ENCODE measurements at regions not wholly inside any gene's neighbourhood (a gene's known extent, or its start where the extent isn't known, plus 50 kb on each side); places are given as distances from the start of the nearest gene placed in this dataset.

- TF ChIP-seq IRF3 (IDR thresholded peaks at IDR 0.05) (no peak), SMAD5 (IDR thresholded peaks at IDR 0.05; ENCODE audit: low read depth) (no peak), ZNF24 (IDR thresholded peaks at IDR 0.05) (no peak), E2F4 (IDR thresholded peaks at IDR 0.05; ENCODE audit: low read depth, low read length) (no peak), USF1 (IDR thresholded peaks at IDR 0.05; ENCODE audit: borderline replicate concordance, extremely low read length, insufficient read depth, low read depth, low read length) (no peak), SMARCA5 (IDR thresholded peaks at IDR 0.05) (no peak), MYB (IDR thresholded peaks at IDR 0.05; ENCODE audit: borderline replicate concordance, low read depth, low read length) (no peak), RAD21 (IDR thresholded peaks at IDR 0.05; ENCODE audit: insufficient read depth, low read depth, low read length) (no peak), SUZ12 (IDR thresholded peaks at IDR 0.05; ENCODE audit: unreplicated experiment) (no peak), ATF7 (IDR thresholded peaks at IDR 0.05; ENCODE audit: low read depth) (peak; percentile 69), SRF (IDR thresholded peaks at IDR 0.05; ENCODE audit: low read depth in 2 of 2, low read length in 2 of 2) (no peak), BMI1 (IDR thresholded peaks at IDR 0.05; ENCODE audit: borderline replicate concordance) (peak; percentile 54; the same call in 1 of the 2 replicates), ZBED1 (IDR thresholded peaks at IDR 0.05; ENCODE audit: borderline replicate concordance) (peak; percentile 30; the same call in 1 of the 2 replicates), NFYB (IDR thresholded peaks at IDR 0.05; ENCODE audit: insufficient read depth, low read depth, low read length) (no peak), EP300 (IDR thresholded peaks at IDR 0.05; ENCODE audit: borderline replicate concordance in 1 of 2, control insufficient read depth in 1 of 2, low read depth in 2 of 2, low read length in 2 of 2) (peak; percentile 70 to 90), CHD4 (IDR thresholded peaks at IDR 0.05) (no peak), CREM (IDR thresholded peaks at IDR 0.05; ENCODE audit: low read depth) (peak; percentile 55; the same call in 1 of the 2 replicates), JUND (IDR thresholded peaks at IDR 0.05; ENCODE audit: low read depth, low read length) (peak; percentile 59; the same call in 1 of the 2 replicates), HSF1 (IDR thresholded peaks at IDR 0.05; ENCODE audit: low read depth, low read length) (no peak), IKZF1 (conservative IDR thresholded peaks at IDR 0.05) (peak; percentile 73; the same call in 1 of the 2 replicates), SPI1 (IDR thresholded peaks at IDR 0.05; ENCODE audit: borderline replicate concordance, insufficient read depth, low read depth, low read length) (peak; percentile 38; the same call in 1 of the 2 replicates), CBX5 (IDR thresholded peaks at IDR 0.05; ENCODE audit: low read depth) (0 out of 2 replicates have a peak, but pooled peaks have one; percentile 74), DPF2 (IDR thresholded peaks at IDR 0.05) (peak; percentile 39; the same call in 1 of the 2 replicates), SP1 (IDR thresholded peaks at IDR 0.05; ENCODE audit: low read depth, low read length) (peak; percentile 51), ESRRA (IDR thresholded peaks at IDR 0.05; ENCODE audit: low read length) (no peak), CBX3 (IDR thresholded peaks at IDR 0.05; ENCODE audit: borderline replicate concordance, low read depth) (no peak)
These were observed 162.1 kb downstream of the SMIM20 start (continued) for GRCh38 chr4:26076000-26076587.
